ENCODE measurements at regions not wholly inside any gene's neighbourhood (a gene's known extent, or its start where the extent isn't known, plus 50 kb on each side); places are given as distances from the start of the nearest gene placed in this dataset.

GRCh38 chr4:128458816-128459215, 171.2 kb upstream of the PGRMC2 start:
- Histone ChIP-seq H3K4me3 (ENCODE audit: low read length) (no peak overlapping the region), H3K27me3 (ENCODE audit: control insufficient read depth, insufficient read depth) (no peaks in the 10 kb centered on the region), H3K9me3 (ENCODE audit: control insufficient read depth, low read length) (no peaks in the 10 kb centered on the region), H3K27ac (ENCODE audit: low read length) (no peak overlapping the region), H3K4me1 (ENCODE audit: control insufficient read depth, insufficient read depth, low read length) (peaks cover 3% of the 10 kb centered on the region)
- intact Hi-C loops (cut with DNase I) = loop anchor here in 3 of 4 donors (5.0 to 10.0 kb wide), 5 partner anchors 93 to 406 kb away; no protein-coding TSS in a partner anchor
- DNase-seq = no peak
- no peak for ATAC-seq
- 95% methylated on average over 3 of the region's 3 CpGs for WGBS

GRCh38 chr4:128457726-128458125, 170.1 kb upstream of the PGRMC2 start:
- intact Hi-C loops (cut with DNase I) = loop anchor here in 3 of 4 donors (5.0 to 10.0 kb wide), 5 partner anchors 95 to 407 kb away; no protein-coding TSS in a partner anchor
- Histone ChIP-seq H3K27ac (ENCODE audit: low read length) (no peak overlapping the region), H3K9me3 (ENCODE audit: control insufficient read depth, low read length) (no peaks in the 10 kb centered on the region), H3K4me3 (ENCODE audit: low read length) (no peak overlapping the region), H3K4me1 (ENCODE audit: control insufficient read depth, insufficient read depth, low read length) (peaks cover 3% of the 10 kb centered on the region), H3K27me3 (ENCODE audit: control insufficient read depth, insufficient read depth) (no peaks in the 10 kb centered on the region)
- WGBS = 84% methylated on average over 2 of the region's 2 CpGs
- DNase-seq (no peak), ATAC-seq (no peak)

GRCh38 chr4:128456171-128456570, 168.6 kb upstream of the PGRMC2 start:
- Histone ChIP-seq H3K9me3 (ENCODE audit: control insufficient read depth, low read length) (no peaks in the 10 kb centered on the region), H3K27me3 (ENCODE audit: control insufficient read depth, insufficient read depth) (no peaks in the 10 kb centered on the region), H3K27ac (ENCODE audit: low read length) (no peak overlapping the region), H3K4me1 (ENCODE audit: control insufficient read depth, insufficient read depth, low read length) (peaks cover 3% of the 10 kb centered on the region), H3K4me3 (ENCODE audit: low read length) (no peak overlapping the region)
- ATAC-seq (no peak), DNase-seq (no peak)
- WGBS = 82% methylated on average over 4 of the region's 4 CpGs
- intact Hi-C loops (cut with DNase I) = loop anchor here in 3 of 4 donors (5.0 to 10.0 kb wide), 5 partner anchors 96 to 409 kb away; no protein-coding TSS in a partner anchor

- 96% methylated on average over 1 of the region's 1 CpG for WGBS
- no peak for DNase-seq
- H3K27me3 ChIP-seq (ENCODE audit: control insufficient read depth, insufficient read depth) = no peaks in the 10 kb centered on the region
- no peak overlapping the region for H3K27ac ChIP-seq (ENCODE audit: low read length)
- no peak for ATAC-seq
- H3K4me3 ChIP-seq (ENCODE audit: low read length) = no peak overlapping the region
- intact Hi-C loops (cut with DNase I) = loop anchor here in 3 of 4 donors (5.0 to 10.0 kb wide), 5 partner anchors 97 to 409 kb away; no protein-coding TSS in a partner anchor
- peaks cover 3% of the 10 kb centered on the region for H3K4me1 ChIP-seq (ENCODE audit: control insufficient read depth, insufficient read depth, low read length)
- no peaks in the 10 kb centered on the region for H3K9me3 ChIP-seq (ENCODE audit: control insufficient read depth, low read length)
Measured at GRCh38 chr4:128455480-128455879, 167.9 kb upstream of the PGRMC2 start.

- H3K4me1 ChIP-seq (ENCODE audit: control insufficient read depth, insufficient read depth, low read length) = peaks cover 3% of the 10 kb centered on the region
Measured at GRCh38 chr4:128454881-128455280, 167.3 kb upstream of the PGRMC2 start.

GRCh38 chr4:128454281-128454871, 166.8 kb upstream of the PGRMC2 start:
- Histone ChIP-seq H3K9me3 (ENCODE audit: control insufficient read depth, low read length) (no peaks in the 10 kb centered on the region), H3K27me3 (ENCODE audit: control insufficient read depth, insufficient read depth) (no peaks in the 10 kb centered on the region), H3K4me1 (ENCODE audit: control insufficient read depth, insufficient read depth, low read length) (peaks cover 3% of the 10 kb centered on the region), H3K27ac (ENCODE audit: low read length) (no peak overlapping the region), H3K4me3 (ENCODE audit: low read length) (no peak overlapping the region)
- ATAC-seq = peak; percentile 90 to 95
- 6% methylated on average over 10 of the region's 10 CpGs for WGBS
- intact Hi-C loops (cut with DNase I) = loop anchor here in 2 of 4 donors (10.0 kb wide), 3 partner anchors 100 to 410 kb away; no protein-coding TSS in a partner anchor
- DNase-seq = peak; percentile 81 to 89 (median 83)

More at GRCh38 chr4:128454881-128455280, 167.3 kb upstream of the PGRMC2 start:
- no peak overlapping the region for H3K27ac ChIP-seq (ENCODE audit: low read length)
- no peaks in the 10 kb centered on the region for H3K27me3 ChIP-seq (ENCODE audit: control insufficient read depth, insufficient read depth)
- DNase-seq (no peak), ATAC-seq (peak in 1 of 2 donors; percentile 45)
- no peak overlapping the region for H3K4me3 ChIP-seq (ENCODE audit: low read length)
- H3K9me3 ChIP-seq (ENCODE audit: control insufficient read depth, low read length) = no peaks in the 10 kb centered on the region
- intact Hi-C loops (cut with DNase I) = loop anchor here in 3 of 4 donors (5.0 to 10.0 kb wide), 5 partner anchors 97 to 410 kb away; no protein-coding TSS in a partner anchor
- 54% methylated on average over 4 of the region's 4 CpGs for WGBS

GRCh38 chr4:128452415-128452814, 164.8 kb upstream of the PGRMC2 start:
- DNase-seq (no peak), ATAC-seq (no peak)
- Histone ChIP-seq H3K9me3 (ENCODE audit: control insufficient read depth, low read length) (no peaks in the 10 kb centered on the region), H3K4me1 (ENCODE audit: control insufficient read depth, insufficient read depth, low read length) (peaks cover 3% of the 10 kb centered on the region), H3K4me3 (ENCODE audit: low read length) (no peak overlapping the region), H3K27ac (ENCODE audit: low read length) (no peak overlapping the region), H3K27me3 (ENCODE audit: control insufficient read depth, insufficient read depth) (no peaks in the 10 kb centered on the region)
- intact Hi-C loops (cut with DNase I) = loop anchor here in 2 of 4 donors (10.0 kb wide), 3 partner anchors 102 to 412 kb away; no protein-coding TSS in a partner anchor
- WGBS = 55% methylated on average over 3 of the region's 3 CpGs

- Histone ChIP-seq H3K4me3 (ENCODE audit: low read length) (no peak overlapping the region), H3K4me1 (ENCODE audit: control insufficient read depth, insufficient read depth, low read length) (peaks cover 3% of the 10 kb centered on the region), H3K27me3 (ENCODE audit: control insufficient read depth, insufficient read depth) (no peaks in the 10 kb centered on the region), H3K27ac (ENCODE audit: low read length) (no peak overlapping the region), H3K9me3 (ENCODE audit: control insufficient read depth, low read length) (no peaks in the 10 kb centered on the region)
- ATAC-seq = no peak
- WGBS = 86% methylated on average over 7 of the region's 7 CpGs
- intact Hi-C loops (cut with DNase I) = loop anchor here in 2 of 4 donors (10.0 kb wide), 3 partner anchors 103 to 413 kb away; no protein-coding TSS in a partner anchor
- no peak for DNase-seq
Measured at GRCh38 chr4:128451270-128451905, 163.8 kb upstream of the PGRMC2 start.

GRCh38 chr4:128450326-128451120, 162.9 kb upstream of the PGRMC2 start:
- Histone ChIP-seq H3K27me3 (ENCODE audit: control insufficient read depth, insufficient read depth) (no peaks in the 10 kb centered on the region), H3K4me3 (ENCODE audit: low read length) (no peak overlapping the region), H3K9me3 (ENCODE audit: control insufficient read depth, low read length) (no peaks in the 10 kb centered on the region), H3K4me1 (ENCODE audit: control insufficient read depth, insufficient read depth, low read length) (peaks cover 3% of the 10 kb centered on the region), H3K27ac (ENCODE audit: low read length) (no peak overlapping the region)
- ATAC-seq (no peak), DNase-seq (no peak)
- intact Hi-C loops (cut with DNase I) = loop anchor here in 2 of 4 donors (10.0 kb wide), 3 partner anchors 104 to 414 kb away; no protein-coding TSS in a partner anchor
- 84% methylated on average over 5 of the region's 5 CpGs for WGBS

- Histone ChIP-seq H3K9me3 (ENCODE audit: control insufficient read depth, low read length) (no peaks in the 10 kb centered on the region), H3K4me1 (ENCODE audit: control insufficient read depth, insufficient read depth, low read length) (no peaks in the 10 kb centered on the region), H3K27ac (ENCODE audit: low read length) (no peak overlapping the region), H3K27me3 (ENCODE audit: control insufficient read depth, insufficient read depth) (no peaks in the 10 kb centered on the region), H3K4me3 (ENCODE audit: low read length) (no peak overlapping the region)
- DNase-seq = no peak
- ATAC-seq = no peak
- intact Hi-C loops (cut with DNase I) = loop anchor here in 1 of 4 donors (10.0 kb wide), 1 partner anchor 174 kb away; no protein-coding TSS in a partner anchor
- WGBS = 86% methylated on average over 1 of the region's 1 CpG
Measured at GRCh38 chr4:128449251-128449650, 161.6 kb upstream of the PGRMC2 start.

Measured in right cardiac atrium (tissue), 5 donors.